ENCODE measurements at regions not wholly inside any gene's neighbourhood (a gene's known extent, or its start where the extent isn't known, plus 50 kb on each side); places are given as distances from the start of the nearest gene placed in this dataset.
"Not testable (repeated sequence)": the region's sequence is repeated elsewhere in the genome, so short reads cannot be mapped to it uniquely, and the experiment has no call there.

DNA sequence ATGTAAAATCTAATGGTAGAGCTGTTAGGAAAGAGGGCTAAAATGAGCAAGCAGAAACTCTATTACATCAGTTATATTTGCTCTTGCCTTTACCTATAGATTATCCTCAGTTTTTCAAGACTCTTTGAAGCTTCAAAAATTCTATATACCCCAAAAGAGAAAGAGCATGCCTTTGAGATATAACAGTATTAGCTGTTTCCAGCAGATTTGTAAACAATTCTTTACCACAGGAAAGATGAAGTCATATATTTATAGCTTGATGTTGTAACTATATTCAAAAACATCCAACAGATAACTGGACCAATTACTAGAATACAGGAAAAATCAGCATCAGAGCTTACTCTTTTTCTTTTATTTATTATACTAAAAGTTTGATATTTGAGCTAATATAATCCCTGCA lies 416.2 kb upstream of the TPK1 start:
- no peak for DNase-seq

DNA sequence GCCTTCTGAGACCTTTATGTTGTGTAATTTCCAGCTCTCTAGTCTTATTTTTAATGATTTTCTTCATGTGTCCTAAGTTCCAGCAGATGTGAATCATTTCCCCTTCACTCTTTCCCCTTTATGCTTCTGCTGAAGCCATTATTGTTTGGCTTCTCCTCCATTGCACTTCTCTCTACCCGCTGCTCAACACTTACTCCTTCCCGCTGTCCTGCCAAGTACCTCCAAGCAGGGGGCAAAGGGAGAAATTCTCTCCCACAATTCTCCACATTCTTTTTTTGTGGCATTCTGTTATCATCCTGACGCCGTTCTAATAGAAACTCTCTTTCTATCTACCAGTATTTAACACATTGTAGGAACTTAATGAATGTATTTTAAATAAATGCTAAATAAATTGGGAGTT lies 388.9 kb upstream of the TPK1 start:
- DNase-seq: no peak

DNA sequence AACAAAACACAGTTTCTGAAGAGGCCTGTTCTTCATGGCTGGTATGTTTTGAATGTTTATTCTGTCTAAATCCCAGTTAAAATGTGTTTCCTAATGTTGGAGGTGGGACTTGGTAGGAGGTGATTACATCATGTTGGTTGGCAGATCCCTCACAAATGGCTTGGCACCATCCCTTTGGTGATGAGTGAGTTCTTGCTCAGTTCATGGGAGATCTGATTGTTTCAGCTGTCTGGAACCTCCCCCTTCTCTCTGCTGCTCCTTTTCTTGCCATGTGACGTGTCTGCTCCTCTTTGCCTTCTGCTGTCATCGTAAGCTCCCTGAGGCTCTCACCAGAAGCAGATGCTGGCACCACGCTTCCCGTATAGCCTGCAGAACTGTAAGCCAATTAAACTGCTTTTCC lies 383.6 kb upstream of the TPK1 start:
- no peak for DNase-seq

DNA sequence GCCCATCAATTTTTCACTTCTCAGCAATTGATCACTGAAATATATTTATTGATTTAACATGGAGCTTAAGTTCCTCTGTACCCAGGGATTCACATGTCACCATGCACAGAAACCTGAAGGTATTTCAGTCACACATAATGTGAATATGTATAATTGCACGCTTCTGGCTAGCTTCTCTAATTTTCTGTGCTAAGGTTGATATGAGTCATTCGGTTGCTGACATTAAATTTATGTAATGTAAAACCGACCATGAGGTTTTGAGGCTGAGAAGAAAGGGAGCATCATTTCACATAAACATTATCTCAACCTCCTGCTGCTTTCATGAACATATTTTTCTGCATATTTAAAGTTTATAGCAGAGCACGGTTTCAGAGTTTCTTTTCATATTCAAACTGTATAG lies 381.0 kb upstream of the TPK1 start:
- DNase-seq: no peak

- DNase-seq: no peak
These were observed 376.2 kb upstream of the TPK1 start for GRCh38 chr7:145212050-145212449.

- DNase-seq: no peak
These were observed 375.4 kb upstream of the TPK1 start for GRCh38 chr7:145211211-145211610.

- peak; percentile 52 for DNase-seq
These were observed 358.1 kb upstream of the TPK1 start for GRCh38 chr7:145193951-145194350.

DNA sequence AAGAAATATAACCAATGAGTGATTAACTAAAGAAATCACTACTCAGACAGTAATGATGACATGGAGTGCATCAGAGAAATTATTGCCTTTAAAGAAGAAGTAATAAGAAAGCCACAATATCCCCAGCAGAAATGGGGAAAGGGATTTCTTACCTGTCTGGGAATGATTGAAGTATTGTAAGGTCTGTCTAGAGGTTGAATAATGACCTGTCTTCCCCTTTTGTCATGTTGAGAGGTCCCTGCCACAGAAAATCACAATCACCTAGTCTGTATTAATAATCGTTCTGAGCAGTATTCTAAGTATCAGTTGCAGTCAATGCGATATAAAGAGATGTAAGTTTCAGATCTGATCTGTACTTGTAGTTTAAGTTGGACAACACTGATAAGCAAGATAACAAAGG lies 349.1 kb upstream of the TPK1 start:
- no peak for DNase-seq

GRCh38 chr7:145183069-145183468 lies 347.2 kb upstream of the TPK1 start:
- DNase-seq: no peak

GRCh38 chr7:145175366-145175765 lies 339.5 kb upstream of the TPK1 start:
- no peak for DNase-seq

GRCh38 chr7:145169908-145170307 lies 334.1 kb upstream of the TPK1 start:
- peak; percentile 79 for DNase-seq

DNA sequence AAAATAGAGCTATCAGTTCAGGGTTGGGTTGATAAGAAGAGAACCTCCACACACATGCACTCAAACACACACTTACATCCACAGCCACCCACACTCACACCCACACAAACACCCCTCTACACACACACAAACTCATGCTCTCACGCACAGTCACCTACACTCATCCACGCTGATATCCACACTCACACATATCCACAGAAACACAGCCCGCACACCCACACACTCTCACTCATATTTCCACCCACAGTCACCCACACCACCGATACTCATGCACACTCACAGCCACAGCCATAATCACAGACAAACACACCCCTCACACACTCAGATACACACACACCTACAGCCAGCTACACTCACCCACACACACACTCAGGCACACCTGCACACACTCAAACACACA lies 333.0 kb upstream of the TPK1 start:
- DNase-seq: no peak

- DNase-seq: no peak
These were observed 332.6 kb upstream of the TPK1 start for GRCh38 chr7:145168427-145168826.

DNA sequence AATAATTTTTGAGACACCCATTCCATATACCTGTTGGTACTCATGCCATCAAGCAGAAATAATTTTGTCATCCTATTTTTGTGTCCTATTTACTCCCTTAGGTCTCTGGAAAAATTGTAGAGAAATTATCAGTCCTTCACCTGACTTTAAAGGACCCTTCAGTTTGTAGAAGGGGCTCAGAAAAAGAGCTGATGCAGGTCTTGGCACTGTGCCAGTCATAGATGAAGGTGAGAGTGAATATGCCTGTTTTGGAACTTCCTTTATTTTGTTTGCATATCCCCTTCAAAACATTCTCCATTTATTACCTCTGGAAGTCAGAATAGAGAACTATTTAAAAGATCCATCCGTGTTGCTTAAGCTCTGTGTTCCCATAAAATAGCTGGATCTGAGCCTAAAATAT lies 321.0 kb upstream of the TPK1 start:
- DNase-seq: peak; percentile 66

GRCh38 chr7:145152589-145152988 lies 316.7 kb upstream of the TPK1 start:
- peak; percentile 52 for DNase-seq

- no peak for DNase-seq
These were observed 315.8 kb upstream of the TPK1 start for GRCh38 chr7:145151676-145152075.

DNA sequence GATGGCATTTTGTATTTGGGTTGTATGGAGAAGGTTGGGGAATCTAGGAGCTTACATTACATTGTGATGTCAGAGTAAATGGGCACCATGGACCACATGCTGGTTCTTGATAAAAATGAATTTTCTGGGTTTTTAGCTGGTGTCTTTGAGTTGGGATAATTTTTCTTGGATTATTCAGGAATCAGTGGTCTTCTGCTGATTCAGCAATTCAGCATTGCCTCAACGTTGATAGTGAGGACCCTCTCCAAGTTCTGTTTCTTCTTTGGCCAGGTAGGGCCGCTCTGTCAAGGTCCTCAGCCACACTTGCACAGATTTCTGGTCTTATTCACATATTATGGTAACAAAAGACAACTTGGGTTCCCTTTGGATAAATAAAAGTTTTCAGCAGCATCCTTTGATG lies 312.0 kb upstream of the TPK1 start:
- DNase-seq: no peak

DNA sequence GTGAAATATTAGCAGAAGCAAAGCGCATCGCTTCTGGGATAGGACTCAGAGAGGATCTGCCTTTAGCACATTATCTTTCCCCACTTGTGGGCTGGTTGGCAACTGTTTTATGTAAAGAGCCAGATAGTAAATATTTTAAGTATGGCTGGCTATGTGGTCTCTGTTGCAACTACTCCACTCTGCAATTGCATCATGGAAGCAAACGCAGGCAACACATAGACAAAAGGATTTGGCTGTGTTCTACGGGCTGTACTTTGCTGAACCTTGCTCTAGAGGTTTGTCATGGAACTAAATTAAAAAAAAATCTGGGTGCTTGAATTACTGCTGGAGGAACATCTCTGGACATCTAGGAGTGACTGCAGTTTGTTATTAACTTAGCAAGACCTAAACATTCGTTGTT lies 307.8 kb upstream of the TPK1 start:
- DNase-seq: no peak

DNA sequence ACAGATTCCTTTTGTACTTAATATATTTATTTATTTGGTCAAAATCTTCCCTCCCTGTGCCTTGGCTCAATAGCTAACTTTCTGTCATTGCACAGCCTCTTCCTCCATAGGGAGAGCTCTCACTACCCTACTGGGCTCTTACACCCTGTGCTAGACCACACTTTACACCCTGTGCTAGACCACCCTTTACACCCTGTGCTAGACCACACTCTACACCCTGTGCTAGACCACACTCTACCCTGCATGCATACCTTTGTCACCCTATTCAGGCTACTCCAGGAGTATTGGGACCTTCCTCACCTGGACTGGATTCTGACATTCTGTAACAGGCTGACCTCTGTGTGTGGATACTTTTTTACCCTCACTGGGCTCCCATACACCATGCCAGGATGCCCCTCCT lies 298.5 kb upstream of the TPK1 start:
- DNase-seq: no peak

- peak; percentile 24 for DNase-seq
These were observed 287.6 kb upstream of the TPK1 start for GRCh38 chr7:145123502-145123901.

GRCh38 chr7:145106001-145106400 lies 270.1 kb upstream of the TPK1 start:
- DNase-seq: peak; percentile 98

DNA sequence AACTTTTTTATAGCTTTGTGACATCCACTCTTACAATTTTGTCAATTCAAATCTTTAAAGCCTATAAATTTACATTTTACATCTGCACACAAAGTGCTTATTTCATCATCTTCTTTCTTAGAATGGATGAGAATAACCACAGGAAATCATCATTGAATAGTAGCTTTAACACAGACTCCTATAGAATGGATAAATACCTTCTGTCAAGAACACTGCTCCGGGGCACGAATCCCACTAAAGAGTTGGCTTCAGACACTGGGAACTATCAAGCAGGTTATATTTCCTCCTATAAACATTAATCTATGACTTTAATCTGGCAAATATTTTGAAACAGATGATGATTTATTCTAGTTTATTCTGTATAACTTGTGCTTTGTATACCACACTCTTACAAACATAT lies 269.7 kb upstream of the TPK1 start:
- DNase-seq: peak; percentile 96

DNA sequence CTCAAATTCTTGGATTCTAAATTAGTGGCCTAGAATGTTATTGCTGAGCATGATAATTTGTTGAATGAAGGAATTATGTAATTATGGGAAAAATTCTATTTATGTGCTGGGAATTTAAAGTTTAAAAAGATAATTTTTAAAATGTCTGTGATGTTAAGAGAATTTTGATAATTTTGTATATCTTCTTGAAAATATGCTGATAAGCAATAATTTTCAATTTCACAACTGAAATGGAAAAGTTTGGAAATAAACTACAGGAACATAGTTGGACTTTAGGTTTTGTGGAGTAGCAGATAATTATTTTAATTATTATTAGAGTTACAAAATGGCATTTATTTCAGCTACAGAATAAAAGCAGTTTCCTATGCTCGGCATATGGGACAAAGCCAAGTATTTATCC lies 268.5 kb upstream of the TPK1 start:
- DNase-seq: no peak

DNA sequence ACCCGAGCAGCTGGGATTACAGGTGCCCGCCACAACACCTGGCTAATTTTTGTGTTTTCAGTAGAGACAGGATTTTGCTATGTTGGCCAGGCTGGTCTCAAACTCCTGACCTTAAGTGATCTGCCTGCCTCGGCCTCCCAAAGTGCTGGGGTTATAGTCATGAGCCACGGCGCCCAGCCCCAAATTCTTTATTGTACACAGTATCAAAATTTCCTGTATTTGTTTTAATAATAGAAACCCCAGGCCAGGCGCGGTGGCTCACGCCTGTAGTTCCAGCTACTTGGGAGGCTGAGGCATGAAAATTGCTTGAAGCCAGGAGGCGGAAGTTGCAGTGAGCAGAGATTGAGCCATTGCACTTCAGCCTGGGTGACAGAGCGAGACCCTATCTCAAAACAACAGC lies 266.3 kb upstream of the TPK1 start:
- not testable (repeated sequence) for DNase-seq

DNA sequence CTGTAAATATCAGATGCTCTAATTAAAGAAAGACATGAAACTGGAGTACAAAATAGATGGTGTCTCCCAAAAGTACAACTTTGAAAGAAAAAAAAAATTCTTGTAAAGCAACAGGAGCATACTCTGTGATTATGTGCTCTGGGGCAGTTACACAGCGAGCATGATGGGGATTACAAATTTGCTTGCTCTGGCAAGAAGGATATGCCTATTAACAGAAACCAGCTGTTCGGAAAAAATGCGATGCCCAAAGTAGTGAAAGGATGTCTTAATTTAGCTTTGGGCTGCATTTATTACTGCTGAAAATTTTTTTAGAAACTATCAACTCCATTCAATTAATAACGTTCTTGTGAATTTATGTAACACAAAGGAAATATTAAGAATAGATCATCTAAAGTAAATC lies 256.9 kb upstream of the TPK1 start:
- DNase-seq: no peak

DNA sequence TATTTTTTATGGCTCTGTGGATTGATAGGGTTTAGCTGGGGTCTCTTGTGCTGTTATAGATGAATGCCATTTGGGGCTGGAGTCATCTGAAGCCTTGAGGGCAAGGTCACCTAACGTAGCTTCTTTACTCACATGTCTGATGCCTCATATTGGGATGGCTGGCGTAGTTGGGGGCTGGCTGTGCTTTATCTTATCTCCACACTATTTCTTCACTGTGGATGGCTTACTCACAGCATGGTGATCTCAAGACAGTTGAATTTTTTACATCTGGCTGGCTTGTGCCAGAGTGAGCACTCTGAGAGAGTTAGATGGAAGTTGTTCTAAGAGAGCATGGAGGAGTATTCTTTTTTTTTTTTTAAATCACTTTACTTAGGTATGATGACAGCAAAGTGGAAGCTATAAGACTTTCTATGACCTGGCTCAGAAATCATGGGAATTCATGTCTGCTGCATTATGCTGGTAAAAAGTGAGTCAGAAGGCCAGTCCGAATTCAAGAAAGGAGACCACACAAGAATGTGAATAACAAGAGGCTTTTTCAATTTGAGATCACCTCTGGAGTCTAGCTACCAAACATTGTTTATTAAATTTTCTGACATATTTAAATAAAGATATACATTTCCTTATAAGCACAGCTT lies 252.4 kb upstream of the TPK1 start:
- DNase-seq: no peak

Measured in NCI-H69 (cell line).